GM21528 (cell line): ENCODE measurements at regions not wholly inside any gene's neighbourhood (a gene's known extent, or its start where the extent isn't known, plus 50 kb on each side); places are given as distances from the start of the nearest gene placed in this dataset.
A peak's percentile ranks its signal among the peaks of the same experiment; 100 is the strongest.
"Not testable (repeated sequence)": the region's sequence is repeated elsewhere in the genome, so short reads cannot be mapped to it uniquely, and the experiment has no call there.

Experiments
- ATAC-seq: cut with Tn5 transposase; IDR thresholded peaks from one replicate; pipeline ENCODE4 v1.9.1; 2021; ENCODE audit warnings: mild to moderate bottlenecking, moderate library complexity; ENCODE audit not compliant: unreplicated experiment, low FRiP score

- ATAC-seq = no peak
Measured at GRCh38 chr14:106631879-106632278, 1105.5 kb downstream of the TMEM121 start.

- no peak for ATAC-seq
Measured at GRCh38 chr14:106633721-106634120, 1107.3 kb downstream of the TMEM121 start.

- ATAC-seq = no peak
Measured at GRCh38 chr14:106635569-106635968, 1109.2 kb downstream of the TMEM121 start.

GRCh38 chr14:106638786-106639452, 1112.5 kb downstream of the TMEM121 start:
- not testable (repeated sequence) for ATAC-seq

- ATAC-seq = no peak
Measured at GRCh38 chr14:106642090-106642489, 1115.7 kb downstream of the TMEM121 start.

- not testable (repeated sequence) for ATAC-seq
Measured at GRCh38 chr14:106642971-106643370, 1116.6 kb downstream of the TMEM121 start.

GRCh38 chr14:106648874-106649273, 1122.5 kb downstream of the TMEM121 start:
- not testable (repeated sequence) for ATAC-seq

GRCh38 chr14:106651016-106651415, 1124.6 kb downstream of the TMEM121 start:
- ATAC-seq = no peak

GRCh38 chr14:106652494-106652893, 1126.1 kb downstream of the TMEM121 start:
- peak; percentile 44 for ATAC-seq

- ATAC-seq = no peak
Measured at GRCh38 chr14:106657460-106657859, 1131.1 kb downstream of the TMEM121 start.

- not testable (repeated sequence) for ATAC-seq
Measured at GRCh38 chr14:106658066-106658860, 1131.9 kb downstream of the TMEM121 start.

GRCh38 chr14:106661561-106661960, 1135.2 kb downstream of the TMEM121 start:
- ATAC-seq = not testable (repeated sequence)

GRCh38 chr14:106662936-106663550, 1136.7 kb downstream of the TMEM121 start:
- no peak for ATAC-seq

GRCh38 chr14:106663805-106664410, 1137.5 kb downstream of the TMEM121 start:
- ATAC-seq = not testable (repeated sequence)

- ATAC-seq = no peak
Measured at GRCh38 chr14:106665814-106666213, 1139.4 kb downstream of the TMEM121 start.

GRCh38 chr14:106666341-106666740, 1140.0 kb downstream of the TMEM121 start:
- ATAC-seq = no peak

GRCh38 chr14:106670011-106670410, 1143.6 kb downstream of the TMEM121 start:
- ATAC-seq = no peak

GRCh38 chr14:106674093-106674492, 1147.7 kb downstream of the TMEM121 start:
- ATAC-seq = not testable (repeated sequence)

GRCh38 chr14:106674509-106675125, 1148.2 kb downstream of the TMEM121 start:
- not testable (repeated sequence) for ATAC-seq

GRCh38 chr14:106675716-106676115, 1149.3 kb downstream of the TMEM121 start:
- ATAC-seq = not testable (repeated sequence)
